Panc1 (cell line): ENCODE measurements at regions not wholly inside any gene's neighbourhood (a gene's known extent, or its start where the extent isn't known, plus 50 kb on each side); places are given as distances from the start of the nearest gene placed in this dataset.

Source experiments
- CTCF ChIP-seq: fragments of 450-650 bp; IDR thresholded peaks from 2 replicates; pipeline ENCODE4 v1.5.1; 2017; ENCODE audit warnings: mild to moderate bottlenecking
- SIN3A ChIP-seq: IDR thresholded peaks from 2 replicates; pipeline ENCODE4 v1.6.1; 2012; ENCODE audit warnings: low read depth, mild to moderate bottlenecking, low read length, moderate library complexity, borderline replicate concordance; ENCODE audit not compliant: insufficient read depth
- TCF7L2 ChIP-seq: IDR thresholded peaks from 2 replicates; pipeline ENCODE4 v1.6.1; 2011; ENCODE audit warnings: mild to moderate bottlenecking, low read depth, low read length, inconsistent platforms

GRCh38 chr1:5597171-5597850 is 394.9 kb downstream of the NPHP4 start:
- TF ChIP-seq CTCF (no peak), SIN3A (no peak), TCF7L2 (no peak)
